GM12873 (cell line): ENCODE measurements at regions not wholly inside any gene's neighbourhood (a gene's known extent, or its start where the extent isn't known, plus 50 kb on each side); places are given as distances from the start of the nearest gene placed in this dataset.

Experiments used
- CTCF ChIP-seq: IDR thresholded peaks from 2 replicates; pipeline ENCODE4 v1.5.1; 2012; ENCODE audit warnings: low read depth, mild to moderate bottlenecking, moderate library complexity, low read length, control low read depth; ENCODE audit not compliant: insufficient read depth; ENCODE audit errors: missing control alignments

DNA sequence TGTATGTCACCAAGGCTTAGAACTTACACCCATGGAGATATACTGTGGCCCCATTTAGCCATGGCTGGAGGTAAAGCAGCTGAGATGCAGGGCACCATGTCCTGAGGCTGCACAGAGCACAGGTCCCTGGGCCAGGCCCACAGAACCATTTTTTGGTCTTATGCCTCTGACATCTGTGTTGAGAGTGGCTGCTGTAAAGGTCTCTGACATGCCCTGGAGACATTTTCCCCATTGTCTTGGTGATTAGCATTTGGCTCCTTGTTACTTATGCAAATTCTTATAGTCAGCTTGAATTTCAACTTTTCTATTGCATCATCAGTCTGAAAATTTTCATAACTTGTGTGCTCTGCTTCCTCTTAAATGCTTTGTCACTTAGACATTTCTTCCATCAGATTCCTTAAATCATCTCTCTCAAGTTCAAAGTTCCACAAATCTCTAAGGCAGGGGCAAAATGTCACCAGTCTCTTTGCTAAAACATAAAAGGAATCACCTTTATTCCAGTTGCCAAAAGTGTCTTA is 701.3 kb downstream of the EPHA3 start:
- no peak for TF ChIP-seq CTCF

GRCh38 chr3:89813500-89813899 is 706.1 kb downstream of the EPHA3 start:
- TF ChIP-seq CTCF = no peak

DNA sequence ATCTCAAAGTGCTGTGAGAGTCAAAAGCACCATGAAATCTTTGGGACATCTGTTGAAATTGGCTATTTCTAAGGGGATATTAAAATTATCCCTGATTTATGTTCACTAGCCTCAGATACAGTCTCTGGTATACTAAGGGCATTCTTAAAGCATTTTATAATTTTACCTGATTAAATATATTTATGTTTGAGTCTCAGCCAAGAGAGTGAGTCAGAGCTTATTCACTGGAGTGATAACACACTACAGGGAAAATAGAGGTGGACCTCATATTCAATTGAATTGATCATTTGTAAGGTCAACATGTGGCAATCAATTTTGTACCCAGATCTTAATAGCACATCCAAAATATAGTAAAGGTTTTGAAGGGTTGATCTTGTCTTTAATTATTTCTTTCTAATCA is 733.6 kb downstream of the EPHA3 start:
- no peak for TF ChIP-seq CTCF

- TF ChIP-seq CTCF = no peak
Observed at GRCh38 chr3:89845053-89845452, 737.6 kb downstream of the EPHA3 start.

- TF ChIP-seq CTCF = no peak
Observed at GRCh38 chr3:89847955-89848354, 740.5 kb downstream of the EPHA3 start.

DNA sequence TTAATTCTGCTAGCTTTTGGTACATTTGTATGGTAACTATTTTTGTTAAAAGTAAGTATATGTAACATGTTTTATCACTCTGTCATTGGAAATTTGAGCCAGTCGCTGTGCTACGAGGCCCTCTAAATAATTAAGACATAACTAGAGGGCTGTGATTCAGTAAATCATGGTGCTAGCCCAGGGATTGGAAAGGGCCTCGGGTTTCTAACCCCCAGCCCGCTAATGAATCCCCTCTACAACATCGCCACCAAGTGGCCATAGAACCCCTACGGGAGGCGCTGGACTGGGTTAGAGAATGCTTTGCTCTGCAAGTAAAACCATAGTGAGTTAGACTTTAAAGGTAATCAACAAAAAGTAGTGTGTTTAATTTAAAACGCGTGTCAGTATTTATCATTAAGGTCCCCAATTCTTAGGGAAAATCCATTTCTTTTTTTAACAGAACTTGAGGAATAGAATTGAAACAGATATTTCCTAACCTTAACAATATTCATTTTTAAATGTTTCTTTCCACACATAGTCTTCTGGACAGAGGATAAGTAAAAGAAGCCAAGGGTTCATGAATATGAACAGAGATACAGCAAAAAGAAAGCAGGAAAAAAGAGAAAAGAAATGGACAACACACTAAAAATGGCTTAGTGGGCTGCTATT is 744.7 kb downstream of the EPHA3 start:
- peak; percentile 23 for TF ChIP-seq CTCF

DNA sequence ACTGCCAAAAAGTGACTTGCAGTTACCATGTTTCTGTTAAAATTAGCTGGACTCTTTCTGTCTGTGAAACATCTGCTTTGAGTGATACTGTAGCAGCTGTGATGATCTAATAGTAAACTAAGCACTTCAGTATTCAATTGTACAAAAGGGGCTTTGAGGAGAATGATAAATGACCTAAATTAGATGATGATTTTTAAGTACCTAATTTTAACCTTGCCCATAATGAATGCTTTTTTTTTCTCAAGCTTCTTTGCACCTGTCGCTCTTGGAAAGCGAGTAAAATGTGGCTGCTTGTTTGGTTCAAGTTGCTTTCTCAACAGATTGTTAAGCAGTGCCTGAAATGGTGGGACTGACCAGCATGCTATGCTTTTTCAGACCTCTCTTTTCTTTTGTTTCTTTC is 752.3 kb downstream of the EPHA3 start:
- no peak for TF ChIP-seq CTCF
